ENCODE measurements at regions not wholly inside any gene's neighbourhood (a gene's known extent, or its start where the extent isn't known, plus 50 kb on each side); places are given as distances from the start of the nearest gene placed in this dataset.

- TF ChIP-seq RAD21 (conservative IDR thresholded peaks at IDR 0.05) = no peak
- TF ChIP-seq CTCF (IDR thresholded peaks at IDR 0.05; ENCODE audit: poor library complexity, severe bottlenecking) = no peak
- TF ChIP-seq SMC3 (conservative IDR thresholded peaks at IDR 0.05; ENCODE audit: poor library complexity) = no peak
- no peak for TF ChIP-seq EP300 (conservative IDR thresholded peaks at IDR 0.05; ENCODE audit: poor library complexity, severe bottlenecking)
- no peak for TF ChIP-seq POLR2AphosphoS5 (IDR thresholded peaks at IDR 0.05)
- no peak for TF ChIP-seq MXI1 (conservative IDR thresholded peaks at IDR 0.05; ENCODE audit: poor library complexity, severe bottlenecking)
- TF ChIP-seq REST (IDR thresholded peaks at IDR 0.05; ENCODE audit: borderline replicate concordance) = no peak
- no peaks in the 10 kb centered on the region for H3K79me2 ChIP-seq (replicated peaks; ENCODE audit: insufficient read depth, low read length)
- H4K20me1 ChIP-seq (ENCODE audit: insufficient read depth) = no peaks in the 10 kb centered on the region
- H3K27ac ChIP-seq (ENCODE audit: low read length) = no peak overlapping the region
- H2AFZ ChIP-seq (ENCODE audit: low read depth, low read length) = no peak overlapping the region
- no peaks in the 10 kb centered on the region for H3K36me3 ChIP-seq (ENCODE audit: insufficient read depth, low read length)
- H3K4me2 ChIP-seq (ENCODE audit: low read length) = no peak overlapping the region
- no peak overlapping the region for H3K9ac ChIP-seq (ENCODE audit: low read length)
- H3K27me3 ChIP-seq (ENCODE audit: insufficient read depth, low read depth, low read length) = no peaks in the 10 kb centered on the region
- H3F3A ChIP-seq (ENCODE audit: insufficient read depth, low read length, poor library complexity, severe bottlenecking) = no peaks in the 10 kb centered on the region
- H3K9me2 ChIP-seq (ENCODE audit: insufficient read depth, low read length) = no peaks in the 10 kb centered on the region
- H3K9me3 ChIP-seq (ENCODE audit: low read length) = no peaks in the 10 kb centered on the region
- H3K4me3 ChIP-seq (ENCODE audit: low read length) = no peak overlapping the region
Observed at GRCh38 chr20:22689266-22689665, 104.9 kb upstream of the FOXA2 start.

GRCh38 chr20:22690000-22690399 lies 105.6 kb upstream of the FOXA2 start:
- no peaks in the 10 kb centered on the region for H3F3A ChIP-seq (ENCODE audit: insufficient read depth, low read length, poor library complexity, severe bottlenecking)
- no peaks in the 10 kb centered on the region for H3K9me3 ChIP-seq (ENCODE audit: low read length)
- no peak overlapping the region for H3K9ac ChIP-seq (ENCODE audit: low read length)
- H3K9me2 ChIP-seq (ENCODE audit: insufficient read depth, low read length) = no peaks in the 10 kb centered on the region
- no peak overlapping the region for H3K27ac ChIP-seq (ENCODE audit: low read length)
- H3K4me3 ChIP-seq (ENCODE audit: low read length) = no peak overlapping the region
- no peaks in the 10 kb centered on the region for H3K79me2 ChIP-seq (replicated peaks; ENCODE audit: insufficient read depth, low read length)
- H4K20me1 ChIP-seq (ENCODE audit: insufficient read depth) = no peaks in the 10 kb centered on the region
- TF ChIP-seq TAF1 (IDR thresholded peaks at IDR 0.05; ENCODE audit: low read depth) (no peak), POLR2AphosphoS5 (IDR thresholded peaks at IDR 0.05) (no peak), RAD21 (conservative IDR thresholded peaks at IDR 0.05) (no peak), CTCF (IDR thresholded peaks at IDR 0.05; ENCODE audit: poor library complexity, severe bottlenecking) (no peak), REST (IDR thresholded peaks at IDR 0.05; ENCODE audit: borderline replicate concordance) (no peak), EZH2 (IDR thresholded peaks at IDR 0.05; ENCODE audit: borderline replicate concordance, insufficient read depth, low read length, poor library complexity, severe bottlenecking) (no peak), MXI1 (conservative IDR thresholded peaks at IDR 0.05; ENCODE audit: poor library complexity, severe bottlenecking) (no peak), EP300 (conservative IDR thresholded peaks at IDR 0.05; ENCODE audit: poor library complexity, severe bottlenecking) (no peak), SMC3 (conservative IDR thresholded peaks at IDR 0.05; ENCODE audit: poor library complexity) (no peak)
- no peak overlapping the region for H3K4me2 ChIP-seq (ENCODE audit: low read length)
- H3K36me3 ChIP-seq (ENCODE audit: insufficient read depth, low read length) = no peaks in the 10 kb centered on the region
- no peak overlapping the region for H2AFZ ChIP-seq (ENCODE audit: low read depth, low read length)
- no peaks in the 10 kb centered on the region for H3K27me3 ChIP-seq (ENCODE audit: insufficient read depth, low read depth, low read length)

All from neural cell (in vitro differentiated cells).